B cell (primary cell): ENCODE measurements at regions not wholly inside any gene's neighbourhood (a gene's known extent, or its start where the extent isn't known, plus 50 kb on each side); places are given as distances from the start of the nearest gene placed in this dataset.

Experiments
- ATAC-seq: fragments of 200-7000 bp; cut with Tn5 transposase; one replicate; pipeline ENCODE4 v1.10.0; 2021; ENCODE audit warnings: low read depth, mild to moderate bottlenecking, moderate number of reproducible peaks, moderate library complexity
- CTCF ChIA-PET: fragments of 350-600 bp; sonication (Branson Sonifier 250); formaldehyde crosslinking; loops from one replicate; lab custom pipeline; 2021; ENCODE audit warnings: antibody characterized with exemption, inconsistent platforms; lab: Charles Lee
- POLR2A ChIA-PET: fragments of 350-600 bp; sonication (Branson Sonifier 250); formaldehyde crosslinking; loops from one replicate; lab custom pipeline; 2021; ENCODE audit warnings: antibody characterized with exemption; lab: Charles Lee
- DNase-seq: peaks from one replicate; pipeline ENCODE4 v3.0.0; 2013
- H2AFZ ChIP-seq: 2 replicates; pipeline ENCODE4 v1.6.1; 2012; ENCODE audit warnings: mild to moderate bottlenecking, low read depth, low read length; ENCODE audit not compliant: insufficient read depth, poor library complexity, severe bottlenecking
- H3K27ac ChIP-seq, 2 donors: 1 replicate in 1 of 2; 2 replicates in 1 of 2; pipeline ENCODE4 v1.5.1; 2012 to 2013; ENCODE audit warnings: low read length in 2 of 2, mild to moderate bottlenecking in 2 of 2, moderate library complexity in 1 of 2
- H3K27me3 ChIP-seq, 4 experiments: fragments of 200-600 bp in 1 of 4; sonication (generic) in 1 of 4; replicated peaks in 1 of 4; 1 replicate in 2 of 4; 2 replicates in 2 of 4; pipeline versions ENCODE4 v1.6.1 to v1.7.0; 2013 to 2016; ENCODE audit warnings: low read length in 3 of 4, mild to moderate bottlenecking in 2 of 4, mixed read lengths in 1 of 4, moderate library complexity in 1 of 4; ENCODE audit not compliant: insufficient read depth in 4 of 4, control insufficient read depth in 3 of 4; ENCODE audit errors: control extremely low read depth in 1 of 4
- H3K36me3 ChIP-seq, 2 experiments: replicated peaks in 1 of 2; 1 replicate in 1 of 2; 2 replicates in 1 of 2; pipeline versions ENCODE4 v1.6.1 to v1.7.1; 2013; ENCODE audit warnings: low read length in 1 of 2; ENCODE audit not compliant: insufficient read depth in 2 of 2, control insufficient read depth in 1 of 2; ENCODE audit errors: control extremely low read depth in 1 of 2, extremely low read depth in 1 of 2
- H3K4me1 ChIP-seq, 2 donors: fragments of 200-600 bp in 1 of 2; sonication (generic) in 1 of 2; 1 replicate in 1 of 2; 2 replicates in 1 of 2; pipeline versions ENCODE4 v1.5.1 to v1.6.1; 2013 to 2017; ENCODE audit warnings: low read length in 2 of 2; ENCODE audit not compliant: control insufficient read depth in 2 of 2, insufficient read depth in 2 of 2
- H3K4me2 ChIP-seq: replicated peaks from 2 replicates; pipeline ENCODE3; 2012; ENCODE audit warnings: mild to moderate bottlenecking, low read depth, low read length; ENCODE audit not compliant: poor library complexity, severe bottlenecking
- H3K4me3 ChIP-seq, 5 experiments: fragments of 200-600 bp in 1 of 5; sonication (generic) in 1 of 5; 1 replicate in 3 of 5; 2 replicates in 2 of 5; pipeline versions ENCODE4 v1.5.1 to v1.7.0; 2011 to 2016; ENCODE audit warnings: low read length in 4 of 5, mild to moderate bottlenecking in 4 of 5, low read depth in 2 of 5, control low read depth in 1 of 5, moderate library complexity in 1 of 5; ENCODE audit not compliant: insufficient read depth in 1 of 5; ENCODE audit errors: control extremely low read depth in 1 of 5, extremely low read depth in 1 of 5
- H3K79me2 ChIP-seq: fragments of 200-600 bp; sonication (generic); one replicate; pipeline ENCODE4 v1.6.0; 2016; ENCODE audit warnings: low read length; ENCODE audit not compliant: control insufficient read depth, insufficient read depth
- H3K9ac ChIP-seq: fragments of 200-600 bp; sonication (generic); 2 replicates; pipeline ENCODE4 v1.6.1; 2017; ENCODE audit warnings: mild to moderate bottlenecking, low read length, moderate library complexity
- H3K9me3 ChIP-seq, 3 donors: one replicate each; pipeline versions ENCODE4 v1.6.1 to v1.7.1; 2013; ENCODE audit warnings: low read length in 2 of 3; ENCODE audit not compliant: control insufficient read depth in 2 of 3, insufficient read depth in 1 of 3; ENCODE audit errors: control extremely low read depth in 1 of 3
- H4K20me1 ChIP-seq: 2 replicates; pipeline ENCODE4 v1.6.0; 2012; ENCODE audit warnings: mild to moderate bottlenecking, low read length; ENCODE audit not compliant: insufficient read depth, control insufficient read depth, poor library complexity, severe bottlenecking
- H3K27ac Mint-ChIP-seq: one replicate; pipeline ENCODE4 v1.8.0; 2021; ENCODE audit warnings: mixed read lengths
- H3K27me3 Mint-ChIP-seq: one replicate; pipeline ENCODE4 v1.8.0; 2021; ENCODE audit warnings: mixed read lengths
- H3K4me1 Mint-ChIP-seq: one replicate; pipeline ENCODE4 v1.8.0; 2021; ENCODE audit warnings: mixed read lengths
- H3K4me3 Mint-ChIP-seq: one replicate; pipeline ENCODE4 v1.8.0; 2021; ENCODE audit warnings: mixed read lengths
- H3K9me3 Mint-ChIP-seq: one replicate; pipeline ENCODE4 v1.8.0; 2022; ENCODE audit warnings: mixed read lengths; ENCODE audit not compliant: insufficient read depth
- CTCF ChIP-seq: fragments of 200-600 bp; IDR thresholded peaks from one replicate; pipeline ENCODE4 v1.8.0; 2022; ENCODE audit warnings: antibody characterized with exemption, mild to moderate bottlenecking
- EZH2 ChIP-seq: IDR thresholded peaks from 2 replicates; pipeline ENCODE4 v1.6.1; 2012; ENCODE audit warnings: borderline replicate concordance, low read depth, mild to moderate bottlenecking, moderate library complexity, low read length; ENCODE audit not compliant: insufficient read depth, poor library complexity, severe bottlenecking
- WGBS: methylation state at CpG from one replicate; pipeline ENCODE4 v1.1.5; 2013; ENCODE audit warnings: missing lambda C conversion rate; ENCODE audit not compliant: insufficient coverage; 5-methylcytosine and 5-hydroxymethylcytosine counted together
- intact Hi-C: fragments of 100-400 bp; cut with micrococcal nuclease; formaldehyde crosslinking; loops from one replicate; pipeline ENCODE4 v1.10.0; 2022

GRCh38 chr4:138055890-138056289, 186.3 kb downstream of the SLC7A11 start:
- Histone ChIP-seq H2AFZ (no peak overlapping the region), H3K27ac (no peak overlapping the region), H3K9ac (no peak overlapping the region), H4K20me1 (no peaks in the 10 kb centered on the region), H3K9me3 (peaks cover 0 to 11% (median 0%) of the 10 kb centered on the region in 3 donors), H3K36me3 (no peaks in the 10 kb centered on the region), H3K4me1 (no peaks in the 10 kb centered on the region), H3K4me2 (no peak overlapping the region), H3K79me2 (no peaks in the 10 kb centered on the region), H3K27me3 (no peaks in the 10 kb centered on the region), H3K4me3 (no peak overlapping the region)
- H3K27ac Mint-ChIP-seq, result no peak overlapping the region
- TF ChIP-seq CTCF, result no peak
- no peak for TF ChIP-seq EZH2
- DNase-seq, result no peak
- H3K27me3 Mint-ChIP-seq, result peaks cover 13% of the 10 kb centered on the region
- ATAC-seq, result no peak
- intact Hi-C loops, result no loop called here
- no peak overlapping the region for H3K4me3 Mint-ChIP-seq
- WGBS, result no CpG with 5 or more reads among the region's 2 CpGs
- POLR2A ChIA-PET, result no interaction called here
- CTCF ChIA-PET, result no interaction called here
- no peaks in the 10 kb centered on the region for H3K9me3 Mint-ChIP-seq
- H3K4me1 Mint-ChIP-seq, result no peaks in the 10 kb centered on the region

GRCh38 chr4:138053641-138054301, 188.4 kb downstream of the SLC7A11 start:
- H3K4me1 Mint-ChIP-seq, result no peaks in the 10 kb centered on the region
- 60% methylated on average over 1 of the region's 5 CpGs for WGBS
- H3K4me3 ChIP-seq, result no peak overlapping the region
- intact Hi-C loops, result no loop called here
- ATAC-seq, result no peak
- H3K9me3 ChIP-seq, result peaks cover 0 to 11% (median 0%) of the 10 kb centered on the region in 3 donors
- no peaks in the 10 kb centered on the region for H3K27me3 ChIP-seq
- no peaks in the 10 kb centered on the region for H3K79me2 ChIP-seq
- no peaks in the 10 kb centered on the region for H4K20me1 ChIP-seq
- TF ChIP-seq EZH2, result no peak
- TF ChIP-seq CTCF, result no peak
- ChIA-PET POLR2A (no interaction called here), CTCF (no interaction called here)
- H3K9me3 Mint-ChIP-seq, result no peaks in the 10 kb centered on the region
- H3K4me2 ChIP-seq, result no peak overlapping the region
- H2AFZ ChIP-seq, result no peak overlapping the region
- no peak overlapping the region for H3K4me3 Mint-ChIP-seq
- H3K4me1 ChIP-seq, result no peaks in the 10 kb centered on the region
- H3K27me3 Mint-ChIP-seq, result peaks cover 10% of the 10 kb centered on the region
- H3K36me3 ChIP-seq, result no peaks in the 10 kb centered on the region
- H3K27ac ChIP-seq, result no peak overlapping the region
- no peak overlapping the region for H3K9ac ChIP-seq
- no peak for DNase-seq
- H3K27ac Mint-ChIP-seq, result no peak overlapping the region
